PC-9 (cell line): ENCODE measurements at regions not wholly inside any gene's neighbourhood (a gene's known extent, or its start where the extent isn't known, plus 50 kb on each side); places are given as distances from the start of the nearest gene placed in this dataset.
A peak's percentile ranks its signal among the peaks of the same experiment; 100 is the strongest.

Experiments
- BruUV-seq: library from RNA; stranded (reverse); fragments of 400-500 nt; replicated peaks from 2 replicates; lab custom pipeline; 2021; lab: Mats Ljungman, UMichigan
- CTCF ChIA-PET: fragments of 300-600 bp; sonication (Branson Sonifier 250); formaldehyde crosslinking; loops from one replicate; lab custom pipeline; 2022; ENCODE audit warnings: antibody characterized with exemption; lab: Charles Lee
- POLR2A ChIA-PET: fragments of 300-600 bp; sonication (Branson Sonifier 250); formaldehyde crosslinking; loops from one replicate; lab custom pipeline; 2022; ENCODE audit warnings: antibody characterized with exemption; ENCODE audit not compliant: unreplicated experiment; lab: Charles Lee
- DNase-seq, 2 experiments: peaks; one replicate each; pipeline versions ENCODE4 v3.0.0 to v3.0.0-alpha.2; 2015 to 2022; ENCODE audit warnings: mixed read lengths in 1 of 2
- H2AFZ ChIP-seq: fragments of 200-600 bp; sonication (generic); 2 replicates; pipeline ENCODE4 v1.8.1; 2017; ENCODE audit warnings: antibody characterized with exemption
- H3F3A ChIP-seq: fragments of 200-600 bp; sonication (generic); 2 replicates; pipeline ENCODE4 v1.8.1; 2017; ENCODE audit warnings: antibody characterized with exemption, mild to moderate bottlenecking, low read depth; ENCODE audit not compliant: insufficient read depth
- H3K27ac ChIP-seq: fragments of 200-600 bp; sonication (generic); 2 replicates; pipeline ENCODE4 v1.6.1; 2016; ENCODE audit warnings: mixed run types
- H3K27me3 ChIP-seq: fragments of 200-600 bp; sonication (generic); 2 replicates; pipeline ENCODE4 v1.6.1; 2016; ENCODE audit warnings: low read depth, mixed run types; ENCODE audit not compliant: insufficient read depth
- H3K36me3 ChIP-seq: fragments of 200-600 bp; sonication (generic); 2 replicates; pipeline ENCODE4 v1.6.1; 2016; ENCODE audit warnings: low read depth, mixed run types
- H3K4me1 ChIP-seq: fragments of 200-600 bp; sonication (generic); replicated peaks from 2 replicates; pipeline ENCODE4 v1.6.1; 2016; ENCODE audit warnings: mixed run types; ENCODE audit not compliant: insufficient read depth
- H3K4me2 ChIP-seq: fragments of 200-600 bp; sonication (generic); 2 replicates; pipeline ENCODE4 v1.6.1; 2017; ENCODE audit warnings: mixed run types
- H3K4me3 ChIP-seq: fragments of 200-600 bp; sonication (generic); 2 replicates; pipeline ENCODE4 v1.6.1; 2016; ENCODE audit warnings: mixed run types
- H3K79me2 ChIP-seq: fragments of 200-600 bp; sonication (generic); 2 replicates; pipeline ENCODE4 v1.6.1; 2017; ENCODE audit warnings: low read depth, mixed run types
- H3K9me2 ChIP-seq: fragments of 200-600 bp; sonication (generic); 2 replicates; pipeline ENCODE4 v1.8.1; 2017; ENCODE audit warnings: mild to moderate bottlenecking; ENCODE audit not compliant: insufficient read depth
- H3K9me3 ChIP-seq: fragments of 200-600 bp; sonication (generic); 2 replicates; pipeline ENCODE4 v1.8.1; 2016; ENCODE audit warnings: low read depth; ENCODE audit not compliant: insufficient read depth
- H4K20me1 ChIP-seq: fragments of 200-600 bp; sonication (generic); 2 replicates; pipeline ENCODE4 v1.8.1; 2017; ENCODE audit not compliant: insufficient read depth
- EZH2 ChIP-seq: fragments of 200-600 bp; sonication (generic); IDR thresholded peaks from 2 replicates; pipeline ENCODE4 v1.8.0; 2017; ENCODE audit warnings: antibody characterized with exemption, low read depth
- intact Hi-C: fragments of 100-400 bp; cut with micrococcal nuclease; formaldehyde crosslinking; loops from one replicate; pipeline ENCODE4 v1.10.0; 2022; ENCODE audit not compliant: unreplicated experiment
- TF ChIP-seq, protein P1 (sequence below): fragments of 200-600 bp; sonication (generic); conservative IDR thresholded peaks from 2 replicates; pipeline ENCODE4 v1.6.1; 2017; ENCODE audit warnings: mixed run types, antibody characterized with exemption, mild to moderate bottlenecking, moderate library complexity

DNA sequence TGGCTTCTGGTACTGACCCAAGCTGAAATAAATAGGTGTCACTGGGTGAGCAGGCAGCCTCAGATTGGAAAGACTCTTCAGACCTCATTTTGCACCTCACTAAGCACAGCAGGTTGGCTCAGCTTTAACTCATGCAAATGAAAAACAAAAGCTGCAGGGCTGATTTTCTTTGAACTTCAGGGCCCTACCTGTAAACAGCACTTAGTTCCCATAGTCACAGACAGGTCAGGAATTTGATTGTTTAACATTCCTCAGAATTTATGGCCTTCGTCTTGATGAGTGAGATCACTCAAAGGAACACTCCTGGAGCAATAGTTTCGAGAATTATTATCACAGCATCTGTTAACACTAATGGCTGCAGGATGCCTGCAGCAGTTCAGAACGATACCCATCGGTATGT lies 718.5 kb downstream of the EFNB2 start:
- no TSS peak for BruUV-seq
- Histone ChIP-seq H2AFZ (no peak overlapping the region), H3K36me3 (no peaks in the 10 kb centered on the region), H3K4me2 (no peak overlapping the region), H3F3A (peaks cover 24% of the 10 kb centered on the region), H3K4me3 (no peak overlapping the region), H3K4me1 (peaks cover 40% of the 10 kb centered on the region), H3K9me2 (no peaks in the 10 kb centered on the region), H3K9me3 (no peaks in the 10 kb centered on the region), H3K27ac (no peak overlapping the region; the same call in 1 of the 2 replicates), H3K27me3 (no peaks in the 10 kb centered on the region), H4K20me1 (no peaks in the 10 kb centered on the region), H3K79me2 (no peaks in the 10 kb centered on the region)
- intact Hi-C loops: loop anchor here (10.0 kb wide), 1 partner anchor 718 kb away; the partner anchor contains the start of gene EFNB2
- peak in 1 of 2 experiments; percentile 95 for DNase-seq
- POLR2A ChIA-PET: interaction anchor here (0.5 kb wide), 1 partner anchor 226 kb away, joined by 6 read pairs; no protein-coding TSS in a partner anchor
- CTCF ChIA-PET: no interaction called here
- TF ChIP-seq, protein P1, sequence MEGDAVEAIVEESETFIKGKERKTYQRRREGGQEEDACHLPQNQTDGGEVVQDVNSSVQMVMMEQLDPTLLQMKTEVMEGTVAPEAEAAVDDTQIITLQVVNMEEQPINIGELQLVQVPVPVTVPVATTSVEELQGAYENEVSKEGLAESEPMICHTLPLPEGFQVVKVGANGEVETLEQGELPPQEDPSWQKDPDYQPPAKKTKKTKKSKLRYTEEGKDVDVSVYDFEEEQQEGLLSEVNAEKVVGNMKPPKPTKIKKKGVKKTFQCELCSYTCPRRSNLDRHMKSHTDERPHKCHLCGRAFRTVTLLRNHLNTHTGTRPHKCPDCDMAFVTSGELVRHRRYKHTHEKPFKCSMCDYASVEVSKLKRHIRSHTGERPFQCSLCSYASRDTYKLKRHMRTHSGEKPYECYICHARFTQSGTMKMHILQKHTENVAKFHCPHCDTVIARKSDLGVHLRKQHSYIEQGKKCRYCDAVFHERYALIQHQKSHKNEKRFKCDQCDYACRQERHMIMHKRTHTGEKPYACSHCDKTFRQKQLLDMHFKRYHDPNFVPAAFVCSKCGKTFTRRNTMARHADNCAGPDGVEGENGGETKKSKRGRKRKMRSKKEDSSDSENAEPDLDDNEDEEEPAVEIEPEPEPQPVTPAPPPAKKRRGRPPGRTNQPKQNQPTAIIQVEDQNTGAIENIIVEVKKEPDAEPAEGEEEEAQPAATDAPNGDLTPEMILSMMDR: no peak
- TF ChIP-seq EZH2: no peak

DNA sequence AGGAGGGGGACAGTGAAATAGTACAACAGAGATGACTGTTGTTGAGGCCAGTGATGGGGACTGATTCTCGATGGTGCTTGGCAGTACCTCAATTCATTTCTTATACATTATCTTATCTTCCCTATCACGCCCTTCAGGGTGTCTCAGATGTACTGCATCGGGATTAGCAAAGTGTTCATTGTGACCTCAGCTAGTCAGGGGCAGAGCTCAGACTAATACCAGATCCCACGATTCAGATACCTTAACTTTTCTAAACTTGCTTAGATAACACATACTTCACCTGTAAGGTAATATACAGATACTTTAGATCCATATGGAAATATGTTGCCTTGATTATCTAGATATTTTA lies 720.6 kb downstream of the EFNB2 start:
- BruUV-seq: no TSS peak

DNA sequence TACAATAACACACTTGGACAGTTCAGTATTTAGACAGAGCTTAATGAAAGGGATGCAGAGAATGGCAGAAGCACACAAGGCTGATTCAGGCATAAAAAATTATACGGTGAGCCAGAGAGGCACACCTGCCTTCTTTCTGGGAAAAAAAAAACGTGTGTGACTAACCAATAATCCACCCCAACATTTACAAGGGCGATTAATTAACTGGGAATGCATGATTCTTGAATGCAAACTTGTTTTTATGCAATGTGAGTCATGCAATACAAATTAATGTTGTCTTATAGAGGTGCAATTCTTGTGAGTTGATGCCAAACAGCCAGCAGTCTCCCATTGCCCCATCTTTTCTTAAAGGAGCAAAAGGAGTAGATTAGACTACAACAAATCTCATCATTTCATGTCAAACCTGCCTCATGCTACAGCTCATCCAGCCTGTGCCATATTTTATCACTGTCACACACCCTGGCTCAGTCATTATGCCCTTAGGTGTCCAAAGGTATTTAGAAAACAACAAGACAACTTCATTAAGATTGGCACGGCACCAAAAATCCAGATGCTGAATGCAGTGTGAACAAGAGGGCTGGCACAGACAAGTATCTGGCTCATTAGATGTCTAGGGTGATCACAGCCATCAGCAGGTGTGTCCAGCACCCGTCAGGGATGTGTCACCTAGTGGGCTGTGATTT lies 721.1 kb downstream of the EFNB2 start:
- BruUV-seq: no TSS peak
- Histone ChIP-seq H3K9me2 (no peaks in the 10 kb centered on the region), H3K79me2 (no peaks in the 10 kb centered on the region), H3K4me2 (peak overlapping the region; percentile 48), H3K4me3 (no peak overlapping the region), H2AFZ (no peak overlapping the region), H3K27ac (peak overlapping the region; percentile 76), H3K36me3 (no peaks in the 10 kb centered on the region), H3F3A (peaks cover 24% of the 10 kb centered on the region), H3K27me3 (no peaks in the 10 kb centered on the region), H3K4me1 (peaks cover 40% of the 10 kb centered on the region), H4K20me1 (no peaks in the 10 kb centered on the region), H3K9me3 (peaks cover 6% of the 10 kb centered on the region; the same call in 1 of the 2 replicates)
- ChIA-PET POLR2A (interaction anchor here (0.7 kb wide), 1 partner anchor 12 kb away, joined by 5 read pairs; no protein-coding TSS in a partner anchor), CTCF (no interaction called here)
- intact Hi-C loops: loop anchor here (10.0 kb wide), 1 partner anchor 720 kb away; the partner anchor contains the start of gene EFNB2
- peak; percentile 49 to 99 for DNase-seq
- TF ChIP-seq EZH2: no peak
- TF ChIP-seq, protein P1: no peak

More for the DNA sequence above, 720.6 kb downstream of the EFNB2 start:
- no peak overlapping the region for H2AFZ ChIP-seq
- peaks cover 6% of the 10 kb centered on the region; the same call in 1 of the 2 replicates for H3K9me3 ChIP-seq
- H3K27ac ChIP-seq: peak overlapping the region; percentile 76
- H3K79me2 ChIP-seq: no peaks in the 10 kb centered on the region
- H4K20me1 ChIP-seq: no peaks in the 10 kb centered on the region
- H3K4me1 ChIP-seq: peaks cover 40% of the 10 kb centered on the region
- peaks cover 24% of the 10 kb centered on the region for H3F3A ChIP-seq
- H3K27me3 ChIP-seq: no peaks in the 10 kb centered on the region
- H3K4me3 ChIP-seq: no peak overlapping the region
- TF ChIP-seq EZH2: no peak
- no peak for DNase-seq
- H3K36me3 ChIP-seq: no peaks in the 10 kb centered on the region
- intact Hi-C loops: loop anchor here (10.0 kb wide), 1 partner anchor 720 kb away; the partner anchor contains the start of gene EFNB2
- ChIA-PET POLR2A (no interaction called here), CTCF (no interaction called here)
- H3K9me2 ChIP-seq: no peaks in the 10 kb centered on the region
- peak overlapping the region; percentile 48 for H3K4me2 ChIP-seq
